H1 (cell line): ENCODE measurements at regions not wholly inside any gene's neighbourhood (a gene's known extent, or its start where the extent isn't known, plus 50 kb on each side); places are given as distances from the start of the nearest gene placed in this dataset.

Source experiments
- CTCF ChIA-PET: fragments of 300-600 bp; sonication (Branson Sonifier 250); formaldehyde crosslinking; loops from one replicate; lab custom pipeline; 2021; ENCODE audit not compliant: partially characterized antibody; lab: Charles Lee
- POLR2A ChIA-PET: fragments of 300-600 bp; sonication (Branson Sonifier 250); formaldehyde crosslinking; loops from one replicate; lab custom pipeline; 2021; ENCODE audit warnings: inconsistent platforms; ENCODE audit not compliant: partially characterized antibody; lab: Charles Lee
- DNase-seq, 2 experiments: peaks; one replicate each; pipeline versions ENCODE4 v3.0.0 to v3.0.0-alpha.2; 2010 to 2022; ENCODE audit warnings: low spot score in 2 of 2, low read depth in 1 of 2, mixed read lengths in 1 of 2
- FAIRE-seq: peaks from 2 replicates; lab custom pipeline; 2011; peaks lifted over from hg19 to GRCh38; lab: Jason Lieb, UNC
- H2AFZ ChIP-seq: 2 replicates; pipeline ENCODE4 v1.8.1; 2012; ENCODE audit warnings: low read length, inconsistent platforms
- H2AK5ac ChIP-seq: 2 replicates; pipeline ENCODE4 v1.6.1; 2013; ENCODE audit warnings: low read depth, low read length
- H2BK120ac ChIP-seq: replicated peaks from 2 replicates; pipeline ENCODE3; 2013; ENCODE audit warnings: low read depth, low read length, inconsistent platforms
- H2BK12ac ChIP-seq: 2 replicates; pipeline ENCODE4 v1.6.1; 2013; ENCODE audit warnings: low read depth, low read length
- H2BK15ac ChIP-seq: 2 replicates; pipeline ENCODE4 v1.6.1; 2013; ENCODE audit warnings: low read length
- H2BK20ac ChIP-seq: 2 replicates; pipeline ENCODE4 v1.6.1; 2013; ENCODE audit warnings: low read length
- H2BK5ac ChIP-seq: 2 replicates; pipeline ENCODE4 v1.6.1; 2013; ENCODE audit warnings: low read depth, low read length
- H3K14ac ChIP-seq: 2 replicates; pipeline ENCODE4 v1.6.1; 2013; ENCODE audit warnings: inconsistent platforms; ENCODE audit not compliant: insufficient read length
- H3K18ac ChIP-seq: 2 replicates; pipeline ENCODE4 v1.6.1; 2013; ENCODE audit warnings: low read length; ENCODE audit errors: extremely low read depth
- H3K23ac ChIP-seq: 2 replicates; pipeline ENCODE4 v1.6.1; 2013; ENCODE audit warnings: inconsistent platforms; ENCODE audit not compliant: insufficient read length
- H3K23me2 ChIP-seq: 2 replicates; pipeline ENCODE4 v1.6.1; 2013; ENCODE audit warnings: low read depth, low read length
- H3K27ac ChIP-seq: 2 replicates; pipeline ENCODE4 v1.6.1; 2011; ENCODE audit warnings: low read depth, low read length, inconsistent platforms
- H3K27me3 ChIP-seq, 4 experiments: replicated peaks in 1 of 4; 1 replicate in 1 of 4; 2 replicates in 3 of 4; pipeline versions ENCODE4 v1.6.1 to v1.8.1; 2011 to 2013; ENCODE audit warnings: low read length in 3 of 4, mild to moderate bottlenecking in 3 of 4, inconsistent platforms in 2 of 4, mixed read lengths in 2 of 4, moderate library complexity in 1 of 4; ENCODE audit not compliant: control insufficient read depth in 3 of 4, insufficient read depth in 3 of 4; ENCODE audit errors: extremely low read depth in 1 of 4
- H3K36me3 ChIP-seq, 4 experiments: 2 replicates each; pipeline versions ENCODE4 v1.6.1 to v1.8.1; 2011 to 2013; ENCODE audit warnings: mild to moderate bottlenecking in 4 of 4, low read length in 3 of 4, moderate library complexity in 2 of 4, control low read depth in 1 of 4, inconsistent platforms in 1 of 4; ENCODE audit not compliant: insufficient read depth in 4 of 4, control insufficient read depth in 2 of 4
- H3K4ac ChIP-seq: replicated peaks from 2 replicates; pipeline ENCODE3; 2013; ENCODE audit warnings: low read length, low read depth, mixed read lengths, inconsistent platforms; ENCODE audit not compliant: insufficient read length
- H3K4me1 ChIP-seq, 4 experiments: replicated peaks in 1 of 4; 1 replicate in 1 of 4; 2 replicates in 3 of 4; pipeline versions ENCODE4 v1.6.1 to v1.8.1; 2011 to 2013; ENCODE audit warnings: low read length in 3 of 4, inconsistent platforms in 2 of 4, mixed read lengths in 1 of 4; ENCODE audit not compliant: insufficient read depth in 4 of 4, control insufficient read depth in 3 of 4
- H3K4me2 ChIP-seq, 2 experiments: 2 replicates each; pipeline versions ENCODE4 v1.6.1 to v1.8.1; 2011 to 2013; ENCODE audit warnings: low read depth in 2 of 2, low read length in 2 of 2, control low read depth in 1 of 2, inconsistent platforms in 1 of 2, mild to moderate bottlenecking in 1 of 2; ENCODE audit not compliant: insufficient read depth in 1 of 2
- H3K4me3 ChIP-seq, 4 experiments: fragments of 200-600, 300-600 bp in 1 of 4; sonication (generic), shearing (Covaris generic), sonication (Bioruptor Twin) in 1 of 4; 2 replicates each; pipeline versions ENCODE4 v1.5.1 to v1.8.1; 2011 to 2016; ENCODE audit warnings: low read length in 4 of 4, low read depth in 3 of 4, control low read depth in 2 of 4, inconsistent platforms in 2 of 4, mild to moderate bottlenecking in 2 of 4, mixed read lengths in 1 of 4, moderate library complexity in 1 of 4; ENCODE audit not compliant: insufficient read depth in 2 of 4; ENCODE audit errors: extremely low read depth in 1 of 4
- H3K56ac ChIP-seq: replicated peaks from 2 replicates; pipeline ENCODE3; 2013; ENCODE audit warnings: low read depth, mild to moderate bottlenecking, mixed read lengths, low read length, inconsistent platforms; ENCODE audit not compliant: insufficient read length
- H3K79me1 ChIP-seq: 2 replicates; pipeline ENCODE4 v1.6.1; 2013; ENCODE audit warnings: low read depth, low read length, control low read depth
- H3K79me2 ChIP-seq, 2 experiments: 2 replicates each; pipeline versions ENCODE4 v1.6.1 to v1.8.1; 2012 to 2013; ENCODE audit warnings: low read length in 2 of 2, mild to moderate bottlenecking in 2 of 2, inconsistent platforms in 1 of 2; ENCODE audit not compliant: insufficient read depth in 2 of 2, control insufficient read depth in 1 of 2
- H3K9ac ChIP-seq, 4 experiments: replicated peaks in 1 of 4; 1 replicate in 1 of 4; 2 replicates in 3 of 4; pipeline versions ENCODE4 v1.6.1 to v1.8.1; 2011 to 2013; ENCODE audit warnings: low read depth in 3 of 4, low read length in 3 of 4, control low read depth in 2 of 4, mild to moderate bottlenecking in 2 of 4, moderate library complexity in 2 of 4, inconsistent platforms in 1 of 4; ENCODE audit errors: extremely low read depth in 1 of 4
- H3K9me3 ChIP-seq, 2 experiments: 2 replicates each; pipeline versions ENCODE4 v1.6.1 to v1.8.1; 2012 to 2013; ENCODE audit warnings: mild to moderate bottlenecking in 2 of 2, moderate library complexity in 2 of 2, control low read depth in 1 of 2, inconsistent platforms in 1 of 2, low read depth in 1 of 2, low read length in 1 of 2, mixed read lengths in 1 of 2; ENCODE audit not compliant: insufficient read depth in 2 of 2
- H4K20me1 ChIP-seq, 2 experiments: replicated peaks in 1 of 2; 2 replicates each; pipeline versions ENCODE3 to v1.8.1; 2011 to 2013; ENCODE audit warnings: inconsistent platforms in 2 of 2, low read length in 2 of 2, mild to moderate bottlenecking in 1 of 2; ENCODE audit not compliant: insufficient read depth in 2 of 2, control insufficient read depth in 1 of 2
- H4K5ac ChIP-seq: 2 replicates; pipeline ENCODE4 v1.6.1; 2013; ENCODE audit warnings: low read length, low read depth, mixed read lengths, inconsistent platforms; ENCODE audit not compliant: insufficient read length
- H4K8ac ChIP-seq: 2 replicates; pipeline ENCODE4 v1.8.0; 2013; ENCODE audit warnings: mild to moderate bottlenecking, moderate library complexity, low read length, inconsistent platforms; ENCODE audit not compliant: insufficient read depth; ENCODE audit errors: extremely low read depth
- H4K91ac ChIP-seq: replicated peaks from 2 replicates; pipeline ENCODE3; 2013; ENCODE audit warnings: low read length, mixed read lengths, inconsistent platforms; ENCODE audit not compliant: insufficient read length
- GABPA ChIP-seq: IDR thresholded peaks from 2 replicates; pipeline ENCODE4 v1.6.1; 2011; ENCODE audit warnings: mild to moderate bottlenecking, low read length, moderate library complexity, borderline replicate concordance; ENCODE audit not compliant: insufficient read depth
- KDM5A ChIP-seq: fragments of 200-600 bp; IDR thresholded peaks from 2 replicates; pipeline ENCODE4 v1.7.1; 2012; ENCODE audit warnings: mild to moderate bottlenecking, low read length, inconsistent platforms, mixed read lengths
- WGBS, 2 experiments: shearing (Covaris generic) in 1 of 2; methylation state at CpG; one replicate each; pipeline versions ENCODE4 v1.1.6 to v1.1.7; 2013 to 2015; ENCODE audit warnings: low lambda C conversion rate in 2 of 2, mixed read lengths in 2 of 2, inconsistent platforms in 1 of 2, low coverage in 1 of 2, missing lambda C conversion rate in 1 of 2; ENCODE audit not compliant: insufficient replicate concordance in 2 of 2, insufficient coverage in 1 of 2, insufficient read length in 1 of 2; ENCODE audit errors: extremely low coverage in 1 of 2, missing lambda C conversion rate in 1 of 2; 5-methylcytosine and 5-hydroxymethylcytosine counted together

- no peak for DNase-seq
- 89% methylated on average over 1 of the region's 1 CpG; no CpG with 5 or more reads in 1 of the 2 experiments for WGBS, 2 experiments
- no peak overlapping the region for H3K27ac ChIP-seq
- H3K14ac ChIP-seq = no peak overlapping the region
- H3K4ac ChIP-seq = no peak overlapping the region
- no peak overlapping the region for H2BK5ac ChIP-seq
- no peaks in the 10 kb centered on the region for H3K79me1 ChIP-seq
- CTCF ChIA-PET = no interaction called here
- POLR2A ChIA-PET = no interaction called here
- no peak overlapping the region for H2AFZ ChIP-seq
- no peaks in the 10 kb centered on the region for H4K20me1 ChIP-seq
- no peaks in the 10 kb centered on the region for H3K23me2 ChIP-seq
- no peak overlapping the region for H3K23ac ChIP-seq
- H2BK120ac ChIP-seq = no peak overlapping the region
- H3K56ac ChIP-seq = no peak overlapping the region
- no peak for FAIRE-seq
- no peak overlapping the region for H4K8ac ChIP-seq
- no peak overlapping the region for H3K18ac ChIP-seq
- no peaks in the 10 kb centered on the region for H3K9me3 ChIP-seq
- TF ChIP-seq GABPA (no peak), KDM5A (no peak)
- no peak overlapping the region for H3K4me2 ChIP-seq
- no peak overlapping the region for H4K91ac ChIP-seq
- H3K4me1 ChIP-seq = no peaks in the 10 kb centered on the region
- H2BK12ac ChIP-seq = no peak overlapping the region
- no peak overlapping the region for H2AK5ac ChIP-seq
- H3K36me3 ChIP-seq = no peaks in the 10 kb centered on the region
- no peak overlapping the region for H4K5ac ChIP-seq
- H3K79me2 ChIP-seq = no peaks in the 10 kb centered on the region
- H2BK20ac ChIP-seq = no peak overlapping the region
- H3K9ac ChIP-seq = no peak overlapping the region
- no peak overlapping the region for H2BK15ac ChIP-seq
- H3K27me3 ChIP-seq = no peaks in the 10 kb centered on the region
- no peak overlapping the region for H3K4me3 ChIP-seq
Measured at GRCh38 chr1:194241215-194241614, 1054.8 kb upstream of the B3GALT2 start.
